PC-3 (cell line): ENCODE measurements at regions not wholly inside any gene's neighbourhood (a gene's known extent, or its start where the extent isn't known, plus 50 kb on each side); places are given as distances from the start of the nearest gene placed in this dataset.

ENCODE experiments used
- ATAC-seq: fragments of 200-7000 bp; cut with Tn5 transposase; 2 replicates; pipeline ENCODE4 v1.9.1; 2020; ENCODE audit warnings: mild to moderate bottlenecking, moderate library complexity
- BruUV-seq: library from RNA; stranded (reverse); fragments of 400-500 nt; replicated peaks from 2 replicates; lab custom pipeline; 2021; lab: Mats Ljungman, UMichigan
- CTCF ChIA-PET: fragments of 300-600 bp; sonication (Branson Sonifier 250); formaldehyde crosslinking; loops from one replicate; lab custom pipeline; 2022; ENCODE audit warnings: antibody characterized with exemption; lab: Charles Lee
- POLR2A ChIA-PET: fragments of 300-600 bp; sonication (Branson Sonifier 250); formaldehyde crosslinking; loops from one replicate; lab custom pipeline; 2022; ENCODE audit warnings: antibody characterized with exemption; ENCODE audit not compliant: unreplicated experiment; lab: Charles Lee
- DNase-seq: peaks from one replicate; pipeline ENCODE4 v3.0.0-alpha.2; 2015
- H2AFZ ChIP-seq: fragments of 300-600 bp; sonication (generic); 2 replicates; pipeline ENCODE4 v1.6.0; 2016; ENCODE audit warnings: antibody characterized with exemption, low read length
- H3F3A ChIP-seq: fragments of 300-600 bp; sonication (generic); one replicate; pipeline ENCODE4 v1.6.0; 2017; ENCODE audit warnings: antibody characterized with exemption, low read length, control low read depth, mild to moderate bottlenecking; ENCODE audit not compliant: unreplicated experiment
- H3K27ac ChIP-seq: fragments of 300-600 bp; sonication (generic); 2 replicates; pipeline ENCODE4 v1.5.1; 2016; ENCODE audit warnings: mild to moderate bottlenecking, low read length
- H3K27me3 ChIP-seq: fragments of 300-600 bp; sonication (generic); 2 replicates; pipeline ENCODE4 v1.6.1; 2016; ENCODE audit warnings: low read length, mixed read lengths
- H3K36me3 ChIP-seq: fragments of 300-600 bp; sonication (generic); 2 replicates; pipeline ENCODE4 v1.6.1; 2016; ENCODE audit warnings: low read depth, mixed run types, low read length, mixed read lengths
- H3K4me1 ChIP-seq: fragments of 300-600 bp; sonication (generic); 2 replicates; pipeline ENCODE4 v1.5.1; 2016; ENCODE audit warnings: low read length; ENCODE audit not compliant: insufficient read depth
- H3K4me2 ChIP-seq: fragments of 300-600 bp; sonication (generic); 2 replicates; pipeline ENCODE4 v1.6.0; 2016; ENCODE audit warnings: low read length
- H3K4me3 ChIP-seq: fragments of 300-600 bp; sonication (generic); 2 replicates; pipeline ENCODE4 v1.5.1; 2016; ENCODE audit warnings: mild to moderate bottlenecking, low read length, mixed read lengths
- H3K79me2 ChIP-seq: fragments of 300-600 bp; sonication (generic); 2 replicates; pipeline ENCODE4 v1.6.1; 2017; ENCODE audit warnings: low read length, mixed read lengths
- H3K9ac ChIP-seq: fragments of 300-600 bp; sonication (generic); 2 replicates; pipeline ENCODE4 v1.6.0; 2016; ENCODE audit warnings: mild to moderate bottlenecking, low read length
- H3K9me2 ChIP-seq: fragments of 300-600 bp; sonication (generic); replicated peaks from 2 replicates; pipeline ENCODE4 v1.6.1; 2016; ENCODE audit warnings: mixed run types, low read length, mixed read lengths
- H3K9me3 ChIP-seq: fragments of 300-600 bp; sonication (generic); 2 replicates; pipeline ENCODE4 v1.6.1; 2016; ENCODE audit warnings: low read length, mixed read lengths
- H4K20me1 ChIP-seq: fragments of 300-600 bp; sonication (generic); 2 replicates; pipeline ENCODE4 v1.6.1; 2016; ENCODE audit warnings: low read length, mixed read lengths
- EZH2 ChIP-seq: fragments of 300-600 bp; sonication (generic); IDR thresholded peaks from one replicate; pipeline ENCODE4 v1.6.1; 2017; ENCODE audit warnings: antibody characterized with exemption, mild to moderate bottlenecking, low read length; ENCODE audit not compliant: unreplicated experiment
- EZH2phosphoT487 ChIP-seq: fragments of 300-600 bp; sonication (generic); IDR thresholded peaks from 2 replicates; pipeline ENCODE4 v1.6.1; 2018; ENCODE audit warnings: mild to moderate bottlenecking, antibody characterized with exemption, low read length, borderline replicate concordance
- intact Hi-C: fragments of 100-400 bp; cut with micrococcal nuclease; formaldehyde crosslinking; loops from 2 replicates; pipeline ENCODE4 v1.9.0; 2023
- TF ChIP-seq, protein P1 (sequence below): fragments of 300-600 bp; sonication (generic); conservative IDR thresholded peaks from 2 replicates; pipeline ENCODE4 v1.5.1; 2017; ENCODE audit warnings: antibody characterized with exemption, low read depth, mild to moderate bottlenecking, low read length

DNA sequence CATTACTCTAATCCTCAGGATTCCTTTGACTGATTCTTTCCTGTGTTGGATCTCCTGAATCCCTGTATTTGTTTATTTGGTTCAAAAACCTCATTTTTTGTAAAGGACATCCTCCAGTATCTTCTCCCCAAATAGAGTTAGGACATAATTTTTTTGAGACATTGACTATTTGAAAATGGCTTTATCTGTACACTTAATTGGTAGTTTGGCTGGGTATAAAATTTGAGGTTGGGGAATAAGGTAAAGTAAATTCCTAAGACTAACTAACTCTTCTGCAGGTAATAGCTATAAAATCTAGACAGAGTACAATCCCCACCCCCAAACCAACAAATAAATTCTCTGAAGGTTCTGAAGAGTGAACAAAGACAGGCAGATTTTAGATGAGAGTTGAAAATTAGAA, 114.4 kb downstream of the CTTN start:
- Histone ChIP-seq H3K4me2 (no peak overlapping the region), H3K4me3 (no peak overlapping the region), H3K9me3 (peaks cover 12% of the 10 kb centered on the region), H3F3A (no peaks in the 10 kb centered on the region), H3K27ac (no peak overlapping the region), H3K27me3 (no peaks in the 10 kb centered on the region), H3K9me2 (no peaks in the 10 kb centered on the region), H3K9ac (no peak overlapping the region), H3K4me1 (no peaks in the 10 kb centered on the region), H3K36me3 (no peaks in the 10 kb centered on the region), H4K20me1 (no peaks in the 10 kb centered on the region), H2AFZ (no peak overlapping the region), H3K79me2 (no peaks in the 10 kb centered on the region)
- ChIA-PET CTCF (no interaction called here), POLR2A (no interaction called here)
- BruUV-seq, result no TSS peak
- DNase-seq, result no peak
- TF ChIP-seq, protein P1, sequence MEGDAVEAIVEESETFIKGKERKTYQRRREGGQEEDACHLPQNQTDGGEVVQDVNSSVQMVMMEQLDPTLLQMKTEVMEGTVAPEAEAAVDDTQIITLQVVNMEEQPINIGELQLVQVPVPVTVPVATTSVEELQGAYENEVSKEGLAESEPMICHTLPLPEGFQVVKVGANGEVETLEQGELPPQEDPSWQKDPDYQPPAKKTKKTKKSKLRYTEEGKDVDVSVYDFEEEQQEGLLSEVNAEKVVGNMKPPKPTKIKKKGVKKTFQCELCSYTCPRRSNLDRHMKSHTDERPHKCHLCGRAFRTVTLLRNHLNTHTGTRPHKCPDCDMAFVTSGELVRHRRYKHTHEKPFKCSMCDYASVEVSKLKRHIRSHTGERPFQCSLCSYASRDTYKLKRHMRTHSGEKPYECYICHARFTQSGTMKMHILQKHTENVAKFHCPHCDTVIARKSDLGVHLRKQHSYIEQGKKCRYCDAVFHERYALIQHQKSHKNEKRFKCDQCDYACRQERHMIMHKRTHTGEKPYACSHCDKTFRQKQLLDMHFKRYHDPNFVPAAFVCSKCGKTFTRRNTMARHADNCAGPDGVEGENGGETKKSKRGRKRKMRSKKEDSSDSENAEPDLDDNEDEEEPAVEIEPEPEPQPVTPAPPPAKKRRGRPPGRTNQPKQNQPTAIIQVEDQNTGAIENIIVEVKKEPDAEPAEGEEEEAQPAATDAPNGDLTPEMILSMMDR, result no peak
- no peak for TF ChIP-seq EZH2phosphoT487
- no peak for ATAC-seq
- intact Hi-C loops, result no loop called here

DNA sequence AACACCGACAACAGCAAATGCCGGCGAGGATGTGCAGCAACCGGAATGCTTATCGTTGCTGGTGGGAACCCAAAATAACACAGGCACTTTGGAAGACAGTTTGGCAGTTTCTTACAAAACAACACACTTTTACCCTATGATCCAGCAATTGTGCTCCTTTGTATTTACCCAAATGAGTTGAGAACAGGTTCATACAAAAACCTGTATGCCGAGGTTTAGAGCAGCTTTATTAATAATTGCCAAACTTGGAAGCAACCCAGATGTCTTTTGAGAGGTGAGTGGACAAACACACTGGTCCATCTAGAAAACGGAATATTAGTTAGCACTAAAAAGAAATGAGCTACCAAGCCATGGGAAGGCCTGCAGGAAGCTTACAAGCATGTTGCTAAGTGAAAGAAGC, 118.9 kb downstream of the CTTN start:
- Histone ChIP-seq H3K9me3 (peaks cover 12% of the 10 kb centered on the region), H3K4me1 (no peaks in the 10 kb centered on the region), H2AFZ (no peak overlapping the region), H3F3A (no peaks in the 10 kb centered on the region), H3K4me3 (no peak overlapping the region), H3K36me3 (no peaks in the 10 kb centered on the region), H3K79me2 (no peaks in the 10 kb centered on the region), H3K27me3 (no peaks in the 10 kb centered on the region), H4K20me1 (no peaks in the 10 kb centered on the region), H3K9me2 (no peaks in the 10 kb centered on the region), H3K4me2 (no peak overlapping the region), H3K9ac (no peak overlapping the region), H3K27ac (no peak overlapping the region)
- CTCF ChIA-PET, result no interaction called here
- TF ChIP-seq, protein P1, result no peak
- TF ChIP-seq EZH2 (no peak), EZH2phosphoT487 (no peak)
- BruUV-seq, result no TSS peak
- DNase-seq (peak; percentile 9), ATAC-seq (no peak)
- intact Hi-C loops, result no loop called here
- POLR2A ChIA-PET, result no interaction called here

DNA sequence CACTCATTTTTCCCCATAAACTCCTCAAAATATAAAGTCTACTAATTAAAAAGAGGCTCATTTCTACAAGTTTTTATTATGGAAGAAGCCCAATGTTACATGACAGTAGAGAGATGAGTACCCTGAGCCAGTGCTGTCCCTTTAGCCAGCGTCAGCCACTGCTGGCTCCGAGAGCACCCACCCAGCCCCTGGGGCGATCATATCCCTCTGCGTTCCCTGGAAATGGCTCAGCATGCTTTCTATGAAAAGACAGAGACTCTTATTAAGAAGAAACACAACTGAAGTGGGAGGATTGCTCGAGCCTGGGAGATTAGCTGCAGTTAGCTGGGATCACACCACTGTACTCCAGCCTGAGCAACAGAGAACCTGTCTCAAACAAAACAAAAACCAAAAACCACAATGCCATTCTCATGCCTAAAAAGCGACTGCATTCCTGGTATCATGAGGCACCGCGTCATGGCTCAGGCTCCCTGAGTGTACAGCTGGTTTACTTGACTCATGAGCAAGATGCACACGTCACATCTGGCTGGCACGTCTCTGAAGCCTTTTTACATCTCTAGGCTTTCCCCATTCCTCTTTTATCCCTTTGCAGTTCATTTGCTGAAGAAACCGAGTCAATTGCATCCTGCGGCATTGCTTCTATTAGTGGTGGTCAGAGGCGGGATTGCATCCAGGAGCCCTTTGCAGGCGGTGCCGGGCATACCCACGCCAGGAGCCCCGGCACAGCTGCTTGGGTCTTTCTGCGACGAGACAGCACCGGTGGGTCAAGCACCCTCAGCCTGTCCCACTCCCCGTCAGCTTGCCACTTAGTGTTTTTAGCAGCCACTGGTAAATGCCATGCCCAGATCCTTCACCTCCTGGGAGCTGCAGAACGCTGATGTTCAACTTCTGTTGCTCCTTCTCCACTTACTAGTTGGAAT, 119.9 kb downstream of the CTTN start:
- H3K27me3 ChIP-seq, result no peaks in the 10 kb centered on the region
- TF ChIP-seq EZH2phosphoT487 (no peak), EZH2 (no peak)
- no peak overlapping the region for H3K9ac ChIP-seq
- no peaks in the 10 kb centered on the region for H3K9me2 ChIP-seq
- H3K4me2 ChIP-seq, result no peak overlapping the region
- no TSS peak for BruUV-seq
- ChIA-PET CTCF (no interaction called here), POLR2A (no interaction called here)
- H3K79me2 ChIP-seq, result no peaks in the 10 kb centered on the region
- H3K4me3 ChIP-seq, result no peak overlapping the region
- DNase-seq (peak; percentile 56), ATAC-seq (peak; percentile 37)
- intact Hi-C loops, result no loop called here
- H3K4me1 ChIP-seq, result no peaks in the 10 kb centered on the region
- peaks cover 3% of the 10 kb centered on the region; the same call in 1 of the 2 replicates for H3K9me3 ChIP-seq
- no peak overlapping the region for H2AFZ ChIP-seq
- no peak overlapping the region for H3K27ac ChIP-seq
- no peaks in the 10 kb centered on the region for H3K36me3 ChIP-seq
- H4K20me1 ChIP-seq, result no peaks in the 10 kb centered on the region
- H3F3A ChIP-seq, result no peaks in the 10 kb centered on the region
